Panc1 (cell line): ENCODE measurements at regions not wholly inside any gene's neighbourhood (a gene's known extent, or its start where the extent isn't known, plus 50 kb on each side); places are given as distances from the start of the nearest gene placed in this dataset.

Experiments
- ATAC-seq: fragments of 200-7000 bp; cut with Tn5 transposase; 2 replicates; pipeline ENCODE4 v1.9.1; 2020; ENCODE audit warnings: mild to moderate bottlenecking, moderate library complexity
- BruUV-seq: library from RNA; stranded (reverse); fragments of 400-500 nt; replicated peaks from 2 replicates; lab custom pipeline; 2021; lab: Mats Ljungman, UMichigan
- CTCF ChIA-PET: fragments of 300-600 bp; sonication (Branson Sonifier 250); formaldehyde crosslinking; loops from one replicate; lab custom pipeline; 2022; ENCODE audit warnings: antibody characterized with exemption; lab: Charles Lee
- POLR2A ChIA-PET: fragments of 300-600 bp; sonication (Branson Sonifier 250); formaldehyde crosslinking; loops from one replicate; lab custom pipeline; 2022; ENCODE audit warnings: antibody characterized with exemption; lab: Charles Lee
- DNase-seq: peaks from one replicate; pipeline ENCODE4 v3.0.0-alpha.2; 2010; ENCODE audit warnings: low read depth, low spot score
- H3K27ac ChIP-seq: 2 replicates; pipeline ENCODE4 v1.5.1; 2011; ENCODE audit warnings: mild to moderate bottlenecking, low read length, inconsistent platforms
- H3K27me3 ChIP-seq: fragments of 200-500 bp; sonication (Bioruptor generic); 2 replicates; pipeline ENCODE4 v1.6.0; 2014; ENCODE audit warnings: low read length, inconsistent platforms; ENCODE audit not compliant: control insufficient read depth, insufficient read depth
- H3K36me3 ChIP-seq: fragments of 200-500 bp; sonication (Bioruptor generic); 2 replicates; pipeline ENCODE4 v1.5.1; 2014; ENCODE audit warnings: inconsistent platforms, mild to moderate bottlenecking, low read length, moderate library complexity; ENCODE audit not compliant: control insufficient read depth, insufficient read depth
- H3K4me1 ChIP-seq: 2 replicates; pipeline ENCODE4 v1.5.1; 2011; ENCODE audit warnings: inconsistent platforms, mild to moderate bottlenecking, low read length, moderate library complexity; ENCODE audit not compliant: control insufficient read depth, insufficient read depth
- H3K4me3 ChIP-seq, 2 experiments: 2 replicates each; pipeline ENCODE4 v1.5.1; 2011 to 2012; ENCODE audit warnings: low read depth in 2 of 2, low read length in 2 of 2, mild to moderate bottlenecking in 2 of 2, inconsistent platforms in 1 of 2, moderate library complexity in 1 of 2
- H3K9me3 ChIP-seq: fragments of 200-500 bp; sonication (Bioruptor generic); 2 replicates; pipeline ENCODE4 v1.5.1; 2014; ENCODE audit warnings: low read depth, mild to moderate bottlenecking, inconsistent platforms, low read length, moderate library complexity; ENCODE audit not compliant: control insufficient read depth, insufficient read depth
- POLR2AphosphoS5 ChIP-seq: IDR thresholded peaks from 2 replicates; pipeline ENCODE4 v1.6.1; 2012; ENCODE audit warnings: mild to moderate bottlenecking, low read depth, low read length, moderate library complexity
- SIN3A ChIP-seq: IDR thresholded peaks from 2 replicates; pipeline ENCODE4 v1.6.1; 2012; ENCODE audit warnings: low read depth, mild to moderate bottlenecking, low read length, moderate library complexity, borderline replicate concordance; ENCODE audit not compliant: insufficient read depth
- TCF7L2 ChIP-seq: IDR thresholded peaks from 2 replicates; pipeline ENCODE4 v1.6.1; 2011; ENCODE audit warnings: mild to moderate bottlenecking, low read depth, low read length, inconsistent platforms
- in situ Hi-C: cut with HindIII; loops from 2 replicates; pipeline ENCODE4 v1.10.0; 2016; ENCODE audit warnings: low sequenced_read_pairs, low pct_unique_long_range_greater_than_20kb
- intact Hi-C: fragments of 100-400 bp; cut with micrococcal nuclease; formaldehyde crosslinking; loops from one replicate; pipeline ENCODE4 v1.10.0; 2022; ENCODE audit not compliant: unreplicated experiment
- TF ChIP-seq, protein P1 (sequence below): fragments of 450-650 bp; IDR thresholded peaks from 2 replicates; pipeline ENCODE4 v1.5.1; 2017; ENCODE audit warnings: mild to moderate bottlenecking
- TF ChIP-seq, protein P2 (sequence below), 2 experiments: IDR thresholded peaks; 2 replicates each; pipeline ENCODE4 v1.6.1; 2011 to 2012; ENCODE audit warnings: low read depth in 2 of 2, control low read depth in 1 of 2, low read length in 1 of 2, mild to moderate bottlenecking in 1 of 2, moderate library complexity in 1 of 2; ENCODE audit not compliant: insufficient read depth in 1 of 2

DNA sequence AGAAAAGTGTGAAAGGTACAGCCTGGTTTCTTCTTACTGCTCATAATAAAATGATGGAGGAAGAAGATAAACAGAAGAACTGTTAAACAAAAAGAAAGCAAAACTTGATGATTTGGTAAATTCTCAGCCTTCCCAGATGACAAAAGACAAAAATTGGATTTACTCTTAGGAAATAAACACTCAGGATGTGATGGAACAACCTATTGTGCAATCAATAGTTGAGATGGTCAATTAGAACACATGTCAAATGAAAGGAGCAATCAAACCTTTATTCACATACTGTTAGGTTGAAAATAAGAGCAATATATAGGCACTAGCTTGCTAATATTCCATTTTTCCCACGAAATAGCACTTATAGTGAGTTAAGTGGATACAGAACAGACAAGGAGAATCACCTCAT, 1174.0 kb upstream of the SLC39A10 start:
- intact Hi-C loops (no loop called here), in situ Hi-C loops (no loop called here)
- H3K4me1 ChIP-seq: no peaks in the 10 kb centered on the region
- H3K27me3 ChIP-seq: no peaks in the 10 kb centered on the region
- ChIA-PET CTCF (interaction anchor here (0.9 kb wide), 1 partner anchor 18 kb away, joined by 3 read pairs; no protein-coding TSS in a partner anchor), POLR2A (no interaction called here)
- H3K4me3 ChIP-seq: no peak overlapping the region
- no TSS peak for BruUV-seq
- H3K36me3 ChIP-seq: no peaks in the 10 kb centered on the region
- no peaks in the 10 kb centered on the region for H3K9me3 ChIP-seq
- no peak overlapping the region for H3K27ac ChIP-seq
- DNase-seq (no peak), ATAC-seq (no peak)
- TF ChIP-seq, protein P1, sequence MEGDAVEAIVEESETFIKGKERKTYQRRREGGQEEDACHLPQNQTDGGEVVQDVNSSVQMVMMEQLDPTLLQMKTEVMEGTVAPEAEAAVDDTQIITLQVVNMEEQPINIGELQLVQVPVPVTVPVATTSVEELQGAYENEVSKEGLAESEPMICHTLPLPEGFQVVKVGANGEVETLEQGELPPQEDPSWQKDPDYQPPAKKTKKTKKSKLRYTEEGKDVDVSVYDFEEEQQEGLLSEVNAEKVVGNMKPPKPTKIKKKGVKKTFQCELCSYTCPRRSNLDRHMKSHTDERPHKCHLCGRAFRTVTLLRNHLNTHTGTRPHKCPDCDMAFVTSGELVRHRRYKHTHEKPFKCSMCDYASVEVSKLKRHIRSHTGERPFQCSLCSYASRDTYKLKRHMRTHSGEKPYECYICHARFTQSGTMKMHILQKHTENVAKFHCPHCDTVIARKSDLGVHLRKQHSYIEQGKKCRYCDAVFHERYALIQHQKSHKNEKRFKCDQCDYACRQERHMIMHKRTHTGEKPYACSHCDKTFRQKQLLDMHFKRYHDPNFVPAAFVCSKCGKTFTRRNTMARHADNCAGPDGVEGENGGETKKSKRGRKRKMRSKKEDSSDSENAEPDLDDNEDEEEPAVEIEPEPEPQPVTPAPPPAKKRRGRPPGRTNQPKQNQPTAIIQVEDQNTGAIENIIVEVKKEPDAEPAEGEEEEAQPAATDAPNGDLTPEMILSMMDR: no peak
- TF ChIP-seq, protein P2, sequence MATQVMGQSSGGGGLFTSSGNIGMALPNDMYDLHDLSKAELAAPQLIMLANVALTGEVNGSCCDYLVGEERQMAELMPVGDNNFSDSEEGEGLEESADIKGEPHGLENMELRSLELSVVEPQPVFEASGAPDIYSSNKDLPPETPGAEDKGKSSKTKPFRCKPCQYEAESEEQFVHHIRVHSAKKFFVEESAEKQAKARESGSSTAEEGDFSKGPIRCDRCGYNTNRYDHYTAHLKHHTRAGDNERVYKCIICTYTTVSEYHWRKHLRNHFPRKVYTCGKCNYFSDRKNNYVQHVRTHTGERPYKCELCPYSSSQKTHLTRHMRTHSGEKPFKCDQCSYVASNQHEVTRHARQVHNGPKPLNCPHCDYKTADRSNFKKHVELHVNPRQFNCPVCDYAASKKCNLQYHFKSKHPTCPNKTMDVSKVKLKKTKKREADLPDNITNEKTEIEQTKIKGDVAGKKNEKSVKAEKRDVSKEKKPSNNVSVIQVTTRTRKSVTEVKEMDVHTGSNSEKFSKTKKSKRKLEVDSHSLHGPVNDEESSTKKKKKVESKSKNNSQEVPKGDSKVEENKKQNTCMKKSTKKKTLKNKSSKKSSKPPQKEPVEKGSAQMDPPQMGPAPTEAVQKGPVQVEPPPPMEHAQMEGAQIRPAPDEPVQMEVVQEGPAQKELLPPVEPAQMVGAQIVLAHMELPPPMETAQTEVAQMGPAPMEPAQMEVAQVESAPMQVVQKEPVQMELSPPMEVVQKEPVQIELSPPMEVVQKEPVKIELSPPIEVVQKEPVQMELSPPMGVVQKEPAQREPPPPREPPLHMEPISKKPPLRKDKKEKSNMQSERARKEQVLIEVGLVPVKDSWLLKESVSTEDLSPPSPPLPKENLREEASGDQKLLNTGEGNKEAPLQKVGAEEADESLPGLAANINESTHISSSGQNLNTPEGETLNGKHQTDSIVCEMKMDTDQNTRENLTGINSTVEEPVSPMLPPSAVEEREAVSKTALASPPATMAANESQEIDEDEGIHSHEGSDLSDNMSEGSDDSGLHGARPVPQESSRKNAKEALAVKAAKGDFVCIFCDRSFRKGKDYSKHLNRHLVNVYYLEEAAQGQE (IDR thresholded peaks at IDR 0.05; ENCODE audit: insufficient read depth in 1 of 2, low read depth in 2 of 2, low read length in 1 of 2): no peak
- TF ChIP-seq SIN3A: no peak
- TF ChIP-seq TCF7L2: no peak
- TF ChIP-seq POLR2AphosphoS5: no peak

DNA sequence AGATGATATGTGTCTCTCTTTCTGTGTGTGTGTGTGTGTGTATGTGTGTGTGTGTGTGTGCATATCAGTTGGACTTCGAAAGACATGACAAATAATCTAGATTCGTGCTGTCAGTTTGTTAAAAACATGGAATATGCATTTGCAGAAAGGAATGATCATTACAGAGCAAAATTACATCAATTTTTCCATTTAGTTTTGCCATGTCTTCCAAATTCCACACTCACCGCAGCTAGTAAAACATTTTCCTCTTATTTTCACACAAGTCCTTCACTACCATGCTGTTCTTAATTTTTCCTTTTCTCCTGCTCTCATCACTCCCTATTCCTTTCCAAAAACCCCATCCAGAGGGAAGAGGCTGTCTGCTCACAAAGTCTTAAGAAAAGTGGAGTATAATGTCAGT, 1191.4 kb upstream of the SLC39A10 start:
- BruUV-seq: no TSS peak
- ChIA-PET POLR2A (no interaction called here), CTCF (no interaction called here)
- H3K36me3 ChIP-seq: no peaks in the 10 kb centered on the region
- no peaks in the 10 kb centered on the region for H3K4me1 ChIP-seq
- DNase-seq (no peak), ATAC-seq (no peak)
- intact Hi-C loops: no loop called here
- H3K27me3 ChIP-seq: no peaks in the 10 kb centered on the region
- no peak for TF ChIP-seq POLR2AphosphoS5
- no peak for TF ChIP-seq SIN3A
- TF ChIP-seq, protein P1: no peak
- TF ChIP-seq, protein P2 (IDR thresholded peaks at IDR 0.05; ENCODE audit: insufficient read depth in 1 of 2, low read depth in 2 of 2, low read length in 1 of 2): no peak
- TF ChIP-seq TCF7L2: no peak
- no peak overlapping the region for H3K4me3 ChIP-seq
- no peaks in the 10 kb centered on the region for H3K9me3 ChIP-seq
- in situ Hi-C loops: no loop called here
- no peak overlapping the region for H3K27ac ChIP-seq
